Astrocyte of the cerebellum (primary cell): ENCODE measurements at regions not wholly inside any gene's neighbourhood (a gene's known extent, or its start where the extent isn't known, plus 50 kb on each side); places are given as distances from the start of the nearest gene placed in this dataset.

Source experiments
- DNase-seq: peaks from one replicate; pipeline ENCODE4 v3.0.0-alpha.2; 2011; ENCODE audit warnings: low read depth
- H3K4me3 ChIP-seq: 2 replicates; pipeline ENCODE4 v1.5.1; 2011; ENCODE audit warnings: mild to moderate bottlenecking, low read depth, low read length, moderate library complexity
- CTCF ChIP-seq: IDR thresholded peaks from 2 replicates; pipeline ENCODE4 v1.5.1; 2012; ENCODE audit warnings: low read length, low read depth, moderate library complexity, mild to moderate bottlenecking; ENCODE audit errors: missing control alignments
- in situ Hi-C: cut with HindIII; loops from 2 replicates; pipeline ENCODE4 v1.10.0; 2017; ENCODE audit warnings: low sequenced_read_pairs

GRCh38 chr3:141434255-141434654 lies 52.6 kb upstream of the RASA2 start:
- H3K4me3 ChIP-seq = no peak overlapping the region
- TF ChIP-seq CTCF = no peak
- no peak for DNase-seq
- in situ Hi-C loops = no loop called here

- no peak for TF ChIP-seq CTCF
- no peak overlapping the region for H3K4me3 ChIP-seq
- in situ Hi-C loops = no loop called here
- DNase-seq = no peak
Measured at GRCh38 chr3:141436180-141436579, 50.6 kb upstream of the RASA2 start.
